22Rv1 (cell line): ENCODE measurements at regions not wholly inside any gene's neighbourhood (a gene's known extent, or its start where the extent isn't known, plus 50 kb on each side); places are given as distances from the start of the nearest gene placed in this dataset.

ENCODE experiments used
- H3K27ac ChIP-seq: fragments of 450-650 bp; 2 replicates; pipeline ENCODE4 v1.5.1; 2017
- ZFX ChIP-seq: fragments of 450-650 bp; IDR thresholded peaks from 2 replicates; pipeline ENCODE4 v1.6.1; 2017; ENCODE audit warnings: antibody characterized with exemption, borderline replicate concordance
- TF ChIP-seq, protein P1 (sequence below): fragments of 450-650 bp; IDR thresholded peaks from 2 replicates; pipeline ENCODE4 v1.5.1; 2017; ENCODE audit warnings: mild to moderate bottlenecking

- no peak for TF ChIP-seq ZFX
- TF ChIP-seq, protein P1, sequence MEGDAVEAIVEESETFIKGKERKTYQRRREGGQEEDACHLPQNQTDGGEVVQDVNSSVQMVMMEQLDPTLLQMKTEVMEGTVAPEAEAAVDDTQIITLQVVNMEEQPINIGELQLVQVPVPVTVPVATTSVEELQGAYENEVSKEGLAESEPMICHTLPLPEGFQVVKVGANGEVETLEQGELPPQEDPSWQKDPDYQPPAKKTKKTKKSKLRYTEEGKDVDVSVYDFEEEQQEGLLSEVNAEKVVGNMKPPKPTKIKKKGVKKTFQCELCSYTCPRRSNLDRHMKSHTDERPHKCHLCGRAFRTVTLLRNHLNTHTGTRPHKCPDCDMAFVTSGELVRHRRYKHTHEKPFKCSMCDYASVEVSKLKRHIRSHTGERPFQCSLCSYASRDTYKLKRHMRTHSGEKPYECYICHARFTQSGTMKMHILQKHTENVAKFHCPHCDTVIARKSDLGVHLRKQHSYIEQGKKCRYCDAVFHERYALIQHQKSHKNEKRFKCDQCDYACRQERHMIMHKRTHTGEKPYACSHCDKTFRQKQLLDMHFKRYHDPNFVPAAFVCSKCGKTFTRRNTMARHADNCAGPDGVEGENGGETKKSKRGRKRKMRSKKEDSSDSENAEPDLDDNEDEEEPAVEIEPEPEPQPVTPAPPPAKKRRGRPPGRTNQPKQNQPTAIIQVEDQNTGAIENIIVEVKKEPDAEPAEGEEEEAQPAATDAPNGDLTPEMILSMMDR, result no peak
- H3K27ac ChIP-seq, result no peak overlapping the region
These were observed 82.3 kb downstream of the KATNIP start for GRCh38 chr16:27632216-27632615.

DNA sequence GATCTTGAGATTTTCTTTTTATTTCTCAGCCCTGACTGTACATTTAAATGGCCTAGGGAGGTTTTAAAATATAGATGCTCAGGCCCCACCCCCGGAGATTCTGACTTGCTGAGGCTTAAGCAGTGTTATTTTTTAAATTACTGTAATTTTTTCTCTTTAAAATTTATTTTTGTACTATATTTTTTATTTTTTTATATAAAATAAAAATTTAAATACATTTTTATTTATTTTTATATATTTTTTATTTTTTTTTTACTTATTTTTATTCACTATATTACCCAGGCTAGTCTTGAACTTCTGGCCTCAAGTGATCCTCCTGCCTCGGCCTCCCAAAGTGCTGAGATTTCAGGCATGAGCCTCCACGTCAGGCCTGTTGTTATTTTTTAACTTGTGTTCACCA, 83.3 kb downstream of the KATNIP start:
- no peak overlapping the region for H3K27ac ChIP-seq
- TF ChIP-seq, protein P1, result no peak
- no peak for TF ChIP-seq ZFX

DNA sequence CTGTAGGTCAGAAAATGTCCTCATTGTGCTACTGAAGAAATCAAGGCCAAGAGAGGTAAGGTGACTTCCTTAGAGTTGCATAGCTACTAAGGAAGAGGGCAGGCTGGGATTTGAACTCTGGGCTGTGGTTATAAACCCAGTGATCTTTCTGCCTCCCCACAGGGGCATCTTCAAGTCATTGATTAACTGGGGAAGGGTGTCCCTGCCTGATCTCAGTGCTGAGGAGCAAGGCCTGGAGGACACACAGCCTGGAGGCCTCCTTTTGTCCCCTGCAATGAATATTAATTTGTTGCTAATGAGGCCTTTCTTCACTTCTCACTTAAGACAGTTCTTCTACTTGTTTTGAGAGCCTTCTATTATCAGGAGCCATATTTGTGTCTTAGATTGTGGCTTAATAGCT, 83.8 kb downstream of the KATNIP start:
- no peak overlapping the region for H3K27ac ChIP-seq
- TF ChIP-seq, protein P1, result no peak
- TF ChIP-seq ZFX, result no peak

GRCh38 chr16:27634779-27635178, 84.8 kb downstream of the KATNIP start:
- no peak overlapping the region for H3K27ac ChIP-seq
- no peak for TF ChIP-seq ZFX
- TF ChIP-seq, protein P1, result no peak

DNA sequence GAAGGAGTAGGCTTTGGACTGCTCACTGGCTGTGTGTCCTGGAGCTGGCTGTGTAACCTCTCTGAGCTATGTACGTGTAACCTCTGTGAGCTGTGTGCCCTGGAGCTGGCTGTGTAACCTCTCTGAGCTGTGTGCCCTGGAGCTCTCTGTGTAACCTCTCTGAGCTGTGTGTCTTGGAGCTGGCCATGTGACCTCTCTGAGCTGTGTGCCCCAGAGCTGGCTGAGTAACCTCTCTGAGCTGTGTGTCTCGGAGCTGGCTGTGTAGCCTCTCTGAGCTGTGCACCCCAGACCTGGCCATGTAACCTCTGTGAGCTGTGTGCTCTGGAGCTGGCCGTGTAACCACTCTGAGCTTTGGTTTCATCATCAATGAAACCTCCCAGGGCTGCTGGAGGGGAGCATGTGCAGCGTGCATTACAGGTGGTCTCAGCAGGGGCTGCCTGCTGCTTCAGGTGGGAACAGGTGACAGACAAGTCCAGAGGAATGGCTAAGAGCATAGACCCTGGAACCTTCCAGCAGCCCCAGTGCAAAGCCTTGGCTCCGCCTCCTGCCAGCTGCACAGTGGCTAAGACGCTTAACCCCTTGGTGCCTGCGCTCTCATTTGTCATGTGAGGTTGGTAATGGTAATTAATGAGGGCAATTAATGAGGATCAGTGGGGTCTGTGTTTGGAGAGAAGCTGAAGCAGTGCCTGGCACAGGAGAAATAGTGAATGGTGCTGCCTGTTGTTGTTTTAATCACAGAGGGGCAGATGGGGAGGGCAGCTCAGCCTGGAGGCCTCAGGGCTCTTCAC, 86.7 kb downstream of the KATNIP start:
- H3K27ac ChIP-seq, result no peak overlapping the region
- TF ChIP-seq, protein P1, result no peak
- no peak for TF ChIP-seq ZFX

DNA sequence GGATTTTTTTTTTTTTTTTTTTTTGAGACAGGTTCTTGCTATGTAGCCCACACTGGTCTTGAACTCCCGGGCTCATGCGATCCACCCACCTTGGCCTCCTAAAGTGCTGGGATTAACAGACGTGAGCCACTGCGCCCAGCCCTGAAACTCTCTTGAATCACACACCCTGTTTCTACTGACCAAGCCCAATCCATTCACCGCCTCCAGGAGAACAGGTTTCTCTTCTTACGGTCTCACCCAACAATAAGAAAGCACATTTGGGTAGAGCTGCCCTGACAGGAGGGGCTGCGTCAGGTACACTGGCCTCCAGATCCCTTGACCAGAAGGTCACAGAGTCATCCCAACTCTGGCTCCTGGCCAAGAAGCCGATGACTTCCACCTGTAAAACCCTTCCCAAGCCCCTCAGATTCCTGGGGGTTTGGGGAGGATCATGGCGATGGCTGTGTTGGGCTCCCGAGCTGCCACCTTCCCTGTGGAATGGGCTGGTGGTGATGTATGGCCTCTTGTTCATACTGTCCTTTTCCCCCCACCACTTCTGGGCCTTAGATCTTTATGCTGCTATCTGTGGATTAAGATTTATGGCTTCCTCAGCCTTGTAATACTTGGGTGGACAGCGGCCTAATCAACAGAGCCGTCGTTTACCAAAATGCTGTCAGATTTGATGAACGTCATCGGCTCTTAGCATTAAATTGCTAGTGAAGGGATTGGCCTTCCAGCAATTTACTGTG, 89.1 kb downstream of the KATNIP start:
- TF ChIP-seq ZFX, result no peak
- TF ChIP-seq, protein P1, result no peak
- no peak overlapping the region for H3K27ac ChIP-seq
